Astrocyte (in vitro differentiated cells and primary cell): ENCODE measurements at regions not wholly inside any gene's neighbourhood (a gene's known extent, or its start where the extent isn't known, plus 50 kb on each side); places are given as distances from the start of the nearest gene placed in this dataset.

ENCODE experiments used
- DNase-seq: peaks from one replicate; pipeline ENCODE4 v3.0.0-alpha.2; 2010; ENCODE audit warnings: low read depth
- FAIRE-seq: peaks from 2 replicates; lab custom pipeline; 2011; peaks lifted over from hg19 to GRCh38; lab: Jason Lieb, UNC
- H2AFZ ChIP-seq: 2 replicates; pipeline ENCODE4 v1.6.0; 2012; ENCODE audit warnings: low read depth, low read length, inconsistent platforms
- H3K27ac ChIP-seq: 2 replicates; pipeline ENCODE4 v1.5.1; 2011; ENCODE audit warnings: low read depth, low read length, inconsistent platforms
- H3K27me3 ChIP-seq: 2 replicates; pipeline ENCODE4 v1.6.0; 2011; ENCODE audit warnings: low read length, inconsistent platforms; ENCODE audit not compliant: insufficient read depth
- H3K36me3 ChIP-seq: 2 replicates; pipeline ENCODE4 v1.5.1; 2011; ENCODE audit warnings: low read length, inconsistent platforms; ENCODE audit not compliant: insufficient read depth
- H3K4me1 ChIP-seq: 2 replicates; pipeline ENCODE4 v1.5.1; 2011; ENCODE audit warnings: low read length, inconsistent platforms; ENCODE audit not compliant: insufficient read depth
- H3K4me2 ChIP-seq: 2 replicates; pipeline ENCODE4 v1.6.0; 2012; ENCODE audit warnings: low read length, inconsistent platforms
- H3K4me3 ChIP-seq: 2 replicates; pipeline ENCODE4 v1.5.1; 2011; ENCODE audit warnings: low read depth, mild to moderate bottlenecking, low read length, inconsistent platforms; ENCODE audit not compliant: insufficient read depth
- H3K79me2 ChIP-seq: 2 replicates; pipeline ENCODE4 v1.6.0; 2012; ENCODE audit warnings: mild to moderate bottlenecking, low read length, inconsistent platforms; ENCODE audit not compliant: insufficient read depth
- H3K9ac ChIP-seq: 2 replicates; pipeline ENCODE4 v1.6.0; 2012; ENCODE audit warnings: mild to moderate bottlenecking, low read length, inconsistent platforms
- H3K9me3 ChIP-seq: 2 replicates; pipeline ENCODE4 v1.5.1; 2012; ENCODE audit warnings: low read depth, mild to moderate bottlenecking, low read length, inconsistent platforms; ENCODE audit not compliant: insufficient read depth
- H4K20me1 ChIP-seq: 2 replicates; pipeline ENCODE4 v1.6.0; 2012; ENCODE audit warnings: low read length, inconsistent platforms; ENCODE audit not compliant: insufficient read depth
- H3K27ac Mint-ChIP-seq: one replicate; pipeline ENCODE4 v1.8.0; 2021; ENCODE audit warnings: mild to moderate bottlenecking, mixed read lengths; ENCODE audit not compliant: unreplicated experiment
- H3K27me3 Mint-ChIP-seq: one replicate; pipeline ENCODE4 v1.8.0; 2021; ENCODE audit warnings: low read depth, mixed read lengths; ENCODE audit not compliant: unreplicated experiment
- H3K36me3 Mint-ChIP-seq: one replicate; pipeline ENCODE4 v1.8.0; 2021; ENCODE audit warnings: low read depth, mixed read lengths; ENCODE audit not compliant: unreplicated experiment
- H3K4me1 Mint-ChIP-seq: one replicate; pipeline ENCODE4 v1.8.0; 2021; ENCODE audit warnings: low read depth, mixed read lengths; ENCODE audit not compliant: unreplicated experiment
- H3K4me3 Mint-ChIP-seq: one replicate; pipeline ENCODE4 v1.8.0; 2021; ENCODE audit warnings: mild to moderate bottlenecking, moderate library complexity, mixed read lengths; ENCODE audit not compliant: unreplicated experiment
- H3K9me3 Mint-ChIP-seq: one replicate; pipeline ENCODE4 v1.8.0; 2021; ENCODE audit warnings: mild to moderate bottlenecking, mixed read lengths; ENCODE audit not compliant: unreplicated experiment
- CTCF ChIP-seq: IDR thresholded peaks from 2 replicates; pipeline ENCODE4 v1.5.1; 2011; ENCODE audit warnings: low read depth, mild to moderate bottlenecking, inconsistent platforms, low read length, moderate library complexity; ENCODE audit not compliant: insufficient read depth
- EZH2 ChIP-seq: IDR thresholded peaks from 2 replicates; pipeline ENCODE4 v1.6.1; 2012; ENCODE audit warnings: mild to moderate bottlenecking, low read length, inconsistent platforms; ENCODE audit not compliant: insufficient read depth

- Mint-ChIP-seq H3K27me3 (no peaks in the 10 kb centered on the region), H3K36me3 (no peaks in the 10 kb centered on the region), H3K4me3 (no peak overlapping the region), H3K27ac (no peak overlapping the region), H3K9me3 (peaks cover 5% of the 10 kb centered on the region), H3K4me1 (peaks cover 4% of the 10 kb centered on the region)
- Histone ChIP-seq H4K20me1 (no peaks in the 10 kb centered on the region), H3K79me2 (no peaks in the 10 kb centered on the region), H3K9ac (no peak overlapping the region), H3K9me3 (no peaks in the 10 kb centered on the region), H3K27me3 (no peaks in the 10 kb centered on the region), H3K4me1 (no peaks in the 10 kb centered on the region), H3K4me2 (no peak overlapping the region), H2AFZ (no peak overlapping the region), H3K36me3 (no peaks in the 10 kb centered on the region), H3K4me3 (no peak overlapping the region), H3K27ac (no peak overlapping the region)
- FAIRE-seq (no peak), DNase-seq (no peak)
- TF ChIP-seq CTCF (no peak), EZH2 (no peak)
Measured at GRCh38 chr18:3342628-3343027, 80.7 kb downstream of the MYL12B start.

- DNase-seq = no peak
- H3K4me2 ChIP-seq = no peak overlapping the region
- Mint-ChIP-seq H3K4me3 (no peak overlapping the region), H3K27me3 (no peaks in the 10 kb centered on the region), H3K4me1 (peaks cover 7% of the 10 kb centered on the region), H3K9me3 (peaks cover 5% of the 10 kb centered on the region), H3K36me3 (no peaks in the 10 kb centered on the region), H3K27ac (no peak overlapping the region)
- H3K27ac ChIP-seq = no peak overlapping the region
- no peaks in the 10 kb centered on the region for H3K27me3 ChIP-seq
- FAIRE-seq = no peak
- H3K36me3 ChIP-seq = no peaks in the 10 kb centered on the region
- H3K4me3 ChIP-seq = no peak overlapping the region
- no peaks in the 10 kb centered on the region for H3K79me2 ChIP-seq
- TF ChIP-seq CTCF (no peak), EZH2 (no peak)
- no peak overlapping the region for H2AFZ ChIP-seq
- no peaks in the 10 kb centered on the region for H3K4me1 ChIP-seq
- no peaks in the 10 kb centered on the region for H3K9me3 ChIP-seq
- no peaks in the 10 kb centered on the region for H4K20me1 ChIP-seq
- no peak overlapping the region for H3K9ac ChIP-seq
Measured at GRCh38 chr18:3345452-3345851, 83.5 kb downstream of the MYL12B start.

- H3K4me1 Mint-ChIP-seq = peaks cover 9% of the 10 kb centered on the region
- Histone ChIP-seq H4K20me1 (no peaks in the 10 kb centered on the region), H3K4me3 (no peak overlapping the region), H2AFZ (no peak overlapping the region), H3K27ac (no peak overlapping the region), H3K4me1 (no peaks in the 10 kb centered on the region), H3K9me3 (no peaks in the 10 kb centered on the region), H3K27me3 (no peaks in the 10 kb centered on the region), H3K9ac (no peak overlapping the region), H3K79me2 (no peaks in the 10 kb centered on the region), H3K4me2 (no peak overlapping the region), H3K36me3 (no peaks in the 10 kb centered on the region)
- TF ChIP-seq EZH2 (no peak), CTCF (no peak)
- H3K9me3 Mint-ChIP-seq = peaks cover 2% of the 10 kb centered on the region
- FAIRE-seq = no peak
- H3K36me3 Mint-ChIP-seq = no peaks in the 10 kb centered on the region
- no peak overlapping the region for H3K4me3 Mint-ChIP-seq
- no peaks in the 10 kb centered on the region for H3K27me3 Mint-ChIP-seq
- no peak for DNase-seq
- H3K27ac Mint-ChIP-seq = no peak overlapping the region
Measured at GRCh38 chr18:3345885-3346284, 84.0 kb downstream of the MYL12B start.
